H9 (cell line): ENCODE measurements at regions not wholly inside any gene's neighbourhood (a gene's known extent, or its start where the extent isn't known, plus 50 kb on each side); places are given as distances from the start of the nearest gene placed in this dataset.

Experiments
- DNase-seq: peaks from one replicate; pipeline ENCODE4 v3.0.0-alpha.2; 2017
- H2AFZ ChIP-seq: one replicate; pipeline ENCODE4 v1.6.1; 2013; ENCODE audit warnings: mild to moderate bottlenecking, low read length, control low read depth, moderate library complexity
- H2AK5ac ChIP-seq: 2 replicates; pipeline ENCODE4 v1.6.1; 2013; ENCODE audit warnings: low read length, control low read depth, mixed read lengths; ENCODE audit not compliant: insufficient read length
- H2BK120ac ChIP-seq: one replicate; pipeline ENCODE4 v1.6.1; 2013; ENCODE audit warnings: low read depth, mild to moderate bottlenecking, low read length, control low read depth, inconsistent platforms; ENCODE audit not compliant: poor library complexity, severe bottlenecking
- H2BK12ac ChIP-seq: 2 replicates; pipeline ENCODE4 v1.6.1; 2013; ENCODE audit warnings: low read length, control low read depth, mixed read lengths, low read depth; ENCODE audit not compliant: insufficient read length
- H2BK15ac ChIP-seq: 2 replicates; pipeline ENCODE4 v1.6.1; 2013; ENCODE audit warnings: low read depth, low read length, control low read depth
- H2BK20ac ChIP-seq: one replicate; pipeline ENCODE4 v1.6.1; 2013; ENCODE audit warnings: low read depth, mild to moderate bottlenecking, low read length, control low read depth, inconsistent platforms; ENCODE audit not compliant: poor library complexity, severe bottlenecking
- H2BK5ac ChIP-seq: 2 replicates; pipeline ENCODE4 v1.6.1; 2013; ENCODE audit warnings: low read length, control low read depth, mixed read lengths; ENCODE audit not compliant: insufficient read length
- H3K14ac ChIP-seq: 2 replicates; pipeline ENCODE4 v1.6.1; 2013; ENCODE audit warnings: low read length, control low read depth; ENCODE audit not compliant: insufficient read depth
- H3K18ac ChIP-seq: 2 replicates; pipeline ENCODE4 v1.6.1; 2013; ENCODE audit warnings: low read depth, mild to moderate bottlenecking, mixed read lengths, low read length, control low read depth; ENCODE audit not compliant: insufficient read length
- H3K23ac ChIP-seq: 2 replicates; pipeline ENCODE4 v1.6.1; 2013; ENCODE audit warnings: low read length, control low read depth, mixed read lengths, low read depth; ENCODE audit not compliant: insufficient read length
- H3K23me2 ChIP-seq: 2 replicates; pipeline ENCODE4 v1.6.1; 2013; ENCODE audit warnings: low read depth, mild to moderate bottlenecking, mixed read lengths, low read length, control low read depth; ENCODE audit not compliant: insufficient read length, poor library complexity, severe bottlenecking
- H3K27ac ChIP-seq: 2 replicates; pipeline ENCODE4 v1.5.1; 2013; ENCODE audit warnings: low read length, control low read depth, mixed read lengths, low read depth; ENCODE audit not compliant: insufficient read length
- H3K27me3 ChIP-seq: 2 replicates; pipeline ENCODE4 v1.6.1; 2013; ENCODE audit warnings: low read length, control low read depth, inconsistent platforms; ENCODE audit not compliant: insufficient read depth
- H3K4ac ChIP-seq: 2 replicates; pipeline ENCODE4 v1.6.1; 2013; ENCODE audit warnings: low read depth, mild to moderate bottlenecking, control low read depth, inconsistent platforms, low read length, moderate library complexity
- H3K4me1 ChIP-seq: 2 replicates; pipeline ENCODE4 v1.6.1; 2013; ENCODE audit warnings: low read length, control low read depth, inconsistent platforms; ENCODE audit not compliant: insufficient read depth
- H3K4me2 ChIP-seq: 2 replicates; pipeline ENCODE4 v1.6.1; 2013; ENCODE audit warnings: low read length, control low read depth, mixed read lengths; ENCODE audit not compliant: insufficient read length, insufficient read depth
- H3K56ac ChIP-seq: 2 replicates; pipeline ENCODE4 v1.6.1; 2013; ENCODE audit warnings: low read depth, mild to moderate bottlenecking, mixed read lengths, low read length, control low read depth; ENCODE audit not compliant: insufficient read length
- H3K79me1 ChIP-seq: 2 replicates; pipeline ENCODE4 v1.6.1; 2013; ENCODE audit warnings: low read depth, mild to moderate bottlenecking, moderate library complexity, low read length, control low read depth, inconsistent platforms; ENCODE audit not compliant: insufficient read depth, poor library complexity, severe bottlenecking
- H3K79me2 ChIP-seq: 2 replicates; pipeline ENCODE4 v1.6.1; 2013; ENCODE audit warnings: low read length, control low read depth, inconsistent platforms; ENCODE audit not compliant: insufficient read depth
- H3K9ac ChIP-seq: 2 replicates; pipeline ENCODE4 v1.6.1; 2013; ENCODE audit warnings: low read length, control low read depth, mixed read lengths; ENCODE audit not compliant: insufficient read length; ENCODE audit errors: extremely low read depth
- H3K9me3 ChIP-seq: one replicate; pipeline ENCODE4 v1.6.1; 2013; ENCODE audit warnings: low read depth, low read length, inconsistent platforms; ENCODE audit not compliant: control insufficient read depth
- H3T11ph ChIP-seq: one replicate; pipeline ENCODE4 v1.6.1; 2013; ENCODE audit warnings: mild to moderate bottlenecking, low read length, control low read depth, inconsistent platforms
- H4K20me1 ChIP-seq: one replicate; pipeline ENCODE4 v1.6.1; 2013; ENCODE audit not compliant: control insufficient read depth, insufficient read length, insufficient read depth
- H4K5ac ChIP-seq: 2 replicates; pipeline ENCODE4 v1.6.1; 2013; ENCODE audit warnings: low read depth, mild to moderate bottlenecking, mixed read lengths, low read length, control low read depth; ENCODE audit not compliant: insufficient read length
- H4K8ac ChIP-seq: replicated peaks from 2 replicates; pipeline ENCODE4 v1.6.1; 2013; ENCODE audit warnings: low read length, control low read depth, mixed read lengths, low read depth; ENCODE audit not compliant: insufficient read length
- H4K91ac ChIP-seq: 2 replicates; pipeline ENCODE4 v1.6.1; 2013; ENCODE audit warnings: low read depth, mild to moderate bottlenecking, moderate library complexity, mixed read lengths, low read length, control low read depth; ENCODE audit not compliant: insufficient read length
- H3K27ac Mint-ChIP-seq, 3 experiments: 2 replicates in 2 of 3; 3 replicates in 1 of 3; pipeline ENCODE4 v1.8.0; 2020 to 2021; ENCODE audit warnings: mixed read lengths in 3 of 3, mild to moderate bottlenecking in 1 of 3, moderate library complexity in 1 of 3
- H3K27me3 Mint-ChIP-seq: 2 replicates; pipeline ENCODE4 v1.8.0; 2021; ENCODE audit warnings: low read depth, mild to moderate bottlenecking, moderate library complexity, mixed read lengths
- H3K36me3 Mint-ChIP-seq, 3 experiments: 2 replicates in 2 of 3; 3 replicates in 1 of 3; pipeline ENCODE4 v1.8.0; 2020 to 2021; ENCODE audit warnings: low read depth in 3 of 3, mixed read lengths in 3 of 3; ENCODE audit not compliant: insufficient read depth in 1 of 3
- H3K4me1 Mint-ChIP-seq, 2 experiments: 2 replicates each; pipeline ENCODE4 v1.8.0; 2020; ENCODE audit warnings: mixed read lengths in 2 of 2
- H3K4me3 Mint-ChIP-seq, 2 experiments: 2 replicates in 1 of 2; 3 replicates in 1 of 2; pipeline ENCODE4 v1.8.0; 2020 to 2021; ENCODE audit warnings: mild to moderate bottlenecking in 2 of 2, mixed read lengths in 2 of 2, moderate library complexity in 1 of 2
- H3K9me3 Mint-ChIP-seq, 2 experiments: 2 replicates in 1 of 2; 3 replicates in 1 of 2; pipeline ENCODE4 v1.8.0; 2020; ENCODE audit warnings: mild to moderate bottlenecking in 2 of 2, mixed read lengths in 2 of 2, moderate library complexity in 1 of 2
- CTCF ChIP-seq: fragments of 200-600 bp; sonication (generic); conservative IDR thresholded peaks from 3 replicates; pipeline ENCODE4 v1.8.0; 2021; ENCODE audit warnings: antibody characterized with exemption, mild to moderate bottlenecking
- WGBS: extraction: QIAGEN DNeasy Blood & Tissue Kit; methylation state at CpG from one replicate; pipeline ENCODE4 v1.1.7; 2013; ENCODE audit warnings: missing lambda C conversion rate, low lambda C conversion rate, mixed read lengths; ENCODE audit not compliant: insufficient read length; ENCODE audit errors: extremely low coverage; 5-methylcytosine and 5-hydroxymethylcytosine counted together

- Histone ChIP-seq H4K5ac (no peak overlapping the region), H2BK120ac (no peak overlapping the region), H2BK15ac (no peak overlapping the region), H3K27me3 (no peaks in the 10 kb centered on the region), H3K56ac (no peak overlapping the region), H3K4me1 (no peaks in the 10 kb centered on the region), H3K4me2 (no peak overlapping the region), H2BK5ac (no peak overlapping the region), H3K23ac (no peak overlapping the region), H4K91ac (no peak overlapping the region), H3K27ac (no peak overlapping the region), H3K23me2 (no peaks in the 10 kb centered on the region), H3K18ac (no peak overlapping the region), H3K79me2 (no peaks in the 10 kb centered on the region), H2BK20ac (no peak overlapping the region), H3K9me3 (no peaks in the 10 kb centered on the region), H2AK5ac (no peak overlapping the region), H2AFZ (no peak overlapping the region), H2BK12ac (no peak overlapping the region), H4K8ac (no peak overlapping the region), H3K4ac (no peak overlapping the region), H3K79me1 (no peaks in the 10 kb centered on the region), H3K9ac (no peak overlapping the region), H4K20me1 (no peaks in the 10 kb centered on the region), H3T11ph (no peak overlapping the region), H3K14ac (no peak overlapping the region)
- Mint-ChIP-seq H3K36me3 (no peaks in the 10 kb centered on the region), H3K27me3 (peaks cover 2% of the 10 kb centered on the region; the same call in 1 of the 2 replicates), H3K9me3 (no peaks in the 10 kb centered on the region), H3K4me1 (peaks cover 17 to 19% of the 10 kb centered on the region in 2 experiments), H3K27ac (no peak overlapping the region), H3K4me3 (no peak overlapping the region)
- DNase-seq, result no peak
- no CpG with 5 or more reads among the region's 2 CpGs for WGBS
- TF ChIP-seq CTCF, result no peak
Measured at GRCh38 chr12:93010461-93010860, 81.4 kb upstream of the EEA1 start.
